HK-2 (cell line): ENCODE measurements at regions not wholly inside any gene's neighbourhood (a gene's known extent, or its start where the extent isn't known, plus 50 kb on each side); places are given as distances from the start of the nearest gene placed in this dataset.

Experiments
- DNase-seq: peaks from one replicate; pipeline ENCODE4 v3.0.0-alpha.2; 2018; ENCODE audit not compliant: unreplicated experiment

GRCh38 chr5:97726106-97726505 lies 543.1 kb upstream of the RIOK2 start:
- no peak for DNase-seq

DNA sequence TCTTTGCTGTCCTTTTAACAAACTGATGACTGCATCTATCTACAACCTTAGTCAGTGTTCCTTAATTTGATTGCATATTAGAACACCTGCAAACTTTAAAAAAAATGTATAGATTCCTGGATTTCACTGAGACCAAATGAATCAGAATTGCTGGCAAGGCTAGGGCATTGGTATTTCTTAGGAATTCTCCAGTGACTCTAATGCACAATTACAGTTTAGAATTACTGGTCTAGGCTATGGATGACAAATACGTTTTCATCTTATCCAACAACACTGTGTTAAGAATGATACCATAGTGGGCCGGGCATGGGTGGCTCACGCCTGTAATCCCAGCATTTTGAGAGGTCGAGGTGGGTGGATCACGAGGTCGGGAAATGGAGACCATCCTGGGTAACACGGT lies 545.9 kb upstream of the RIOK2 start:
- DNase-seq: no peak

DNA sequence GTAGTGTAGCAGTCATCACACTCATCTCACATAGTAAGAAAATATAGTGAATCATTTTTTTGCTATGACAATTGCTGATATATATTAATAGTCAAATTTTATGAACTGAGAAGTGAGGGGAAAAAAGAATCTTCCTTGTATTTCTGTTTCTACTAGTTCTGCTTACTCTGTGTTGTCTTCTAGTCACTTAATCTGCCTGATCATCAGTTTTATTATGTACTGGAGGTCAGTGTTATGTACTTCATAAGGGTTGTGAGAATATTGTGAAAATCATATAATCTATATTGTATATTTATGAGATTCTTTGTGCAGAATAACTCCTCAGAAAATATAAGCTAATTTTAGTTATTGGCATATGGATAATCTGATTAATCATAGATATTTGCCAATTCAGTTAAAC lies 546.9 kb upstream of the RIOK2 start:
- DNase-seq: no peak

- DNase-seq: no peak
Measured at GRCh38 chr5:97735209-97735608, 552.2 kb upstream of the RIOK2 start.

DNA sequence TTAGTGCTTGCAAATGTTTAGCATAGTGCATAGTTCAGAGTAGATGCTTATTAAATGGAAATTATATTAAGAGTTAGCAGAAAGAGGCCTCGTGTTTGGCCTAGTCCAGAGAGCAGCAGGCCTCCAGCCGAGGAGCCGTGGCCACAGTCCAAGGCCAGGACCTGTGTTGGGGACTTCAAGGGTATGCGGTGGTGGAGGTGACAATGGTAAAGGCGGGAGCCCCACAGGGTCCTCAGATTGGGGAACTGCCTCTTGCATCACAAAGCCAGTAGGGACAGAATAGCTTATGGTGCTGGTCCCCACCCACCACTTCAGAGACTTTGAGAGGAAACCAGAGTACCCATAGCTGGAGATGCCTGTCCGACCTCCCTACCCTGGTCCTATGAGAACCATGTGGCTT lies 554.6 kb upstream of the RIOK2 start:
- no peak for DNase-seq

GRCh38 chr5:97745817-97746216 lies 562.8 kb upstream of the RIOK2 start:
- no peak for DNase-seq

- no peak for DNase-seq
Measured at GRCh38 chr5:97750576-97750975, 567.5 kb upstream of the RIOK2 start.

DNA sequence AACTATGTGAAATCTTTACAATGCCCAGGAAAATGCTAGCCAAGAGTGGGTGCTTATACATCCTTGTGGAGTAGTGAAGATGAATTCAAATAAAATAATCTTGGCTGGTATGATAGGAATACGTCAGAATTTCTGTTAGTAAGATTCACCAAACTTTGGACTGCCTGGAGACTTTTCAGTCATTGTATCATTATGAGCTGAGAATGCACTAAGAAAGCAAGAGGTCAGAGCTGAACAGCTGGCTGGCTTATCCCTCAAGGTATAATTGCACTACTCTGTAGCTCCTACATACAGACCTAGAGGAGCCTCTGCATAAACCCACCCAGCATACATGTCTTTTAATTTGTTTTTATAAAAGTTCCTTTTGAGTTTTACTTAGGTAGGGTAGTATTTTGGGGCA lies 568.5 kb upstream of the RIOK2 start:
- no peak for DNase-seq

- no peak for DNase-seq
Measured at GRCh38 chr5:97752871-97753270, 569.8 kb upstream of the RIOK2 start.

GRCh38 chr5:97762483-97762882 lies 579.4 kb upstream of the RIOK2 start:
- DNase-seq: no peak

DNA sequence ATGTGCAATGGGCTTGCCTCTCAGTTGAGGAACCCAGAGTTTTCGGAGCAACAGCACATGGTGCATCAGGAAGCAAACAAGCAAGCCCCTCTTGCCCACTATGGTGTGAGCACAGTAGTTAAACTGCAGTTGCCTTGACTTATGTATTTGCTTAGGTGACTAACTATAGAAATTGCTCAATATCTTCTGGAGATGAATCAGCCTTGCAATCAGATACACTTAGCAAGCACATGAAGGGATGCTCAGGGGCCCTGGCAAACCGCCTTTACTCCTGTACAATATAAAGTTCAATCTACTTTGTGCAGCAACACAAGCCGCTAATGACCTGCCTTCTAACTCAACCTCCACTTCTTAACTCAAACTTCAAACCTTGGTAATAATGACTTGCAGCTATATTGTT lies 581.7 kb upstream of the RIOK2 start:
- DNase-seq: no peak

- no peak for DNase-seq
Measured at GRCh38 chr5:97778451-97778850, 595.4 kb upstream of the RIOK2 start.

GRCh38 chr5:97788369-97788768 lies 605.3 kb upstream of the RIOK2 start:
- no peak for DNase-seq

DNA sequence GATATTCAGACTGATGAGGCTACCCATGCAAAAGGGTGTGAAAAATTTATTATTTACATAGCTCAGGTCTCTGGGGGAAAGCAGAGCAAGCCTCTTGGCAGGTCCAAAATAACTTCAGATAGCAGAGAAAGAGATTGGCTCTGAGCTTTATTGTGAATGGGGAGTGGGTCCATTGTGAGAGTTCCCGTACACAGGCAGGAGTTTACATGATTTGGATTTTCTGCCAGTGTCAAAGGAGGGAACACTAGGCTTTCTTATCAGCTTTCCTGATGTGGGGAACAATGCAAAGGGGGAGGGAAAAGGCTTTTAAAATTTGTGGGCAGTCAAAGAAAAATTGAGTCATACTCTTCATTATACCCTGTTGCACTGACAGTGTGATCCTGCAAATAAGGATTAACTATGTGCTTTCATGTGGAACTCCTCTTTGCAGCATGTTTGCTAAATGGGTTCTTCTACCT lies 615.0 kb upstream of the RIOK2 start:
- DNase-seq: no peak

GRCh38 chr5:97801461-97801860 lies 618.4 kb upstream of the RIOK2 start:
- DNase-seq: no peak

DNA sequence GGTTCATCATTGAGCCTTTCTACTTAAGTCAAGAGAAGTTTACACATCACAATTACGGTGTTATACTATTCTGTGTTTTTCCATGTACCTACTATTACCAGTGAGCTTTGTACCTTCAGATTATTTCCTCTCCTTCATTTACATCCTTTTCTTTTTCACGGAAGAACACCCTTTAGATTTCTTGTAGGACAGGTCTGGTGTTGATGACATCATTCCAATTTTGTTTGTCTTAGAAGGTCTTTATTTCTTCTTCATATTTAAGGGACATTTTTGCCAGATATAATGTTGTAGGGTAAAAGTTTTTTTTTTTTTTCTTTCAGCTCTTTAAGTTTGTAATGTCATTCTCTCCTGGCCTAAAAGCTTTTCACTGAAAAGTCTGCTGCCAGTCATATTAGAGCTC lies 637.1 kb upstream of the RIOK2 start:
- DNase-seq: no peak

- DNase-seq: no peak
Measured at GRCh38 chr5:97832645-97833296, 649.7 kb upstream of the RIOK2 start.

DNA sequence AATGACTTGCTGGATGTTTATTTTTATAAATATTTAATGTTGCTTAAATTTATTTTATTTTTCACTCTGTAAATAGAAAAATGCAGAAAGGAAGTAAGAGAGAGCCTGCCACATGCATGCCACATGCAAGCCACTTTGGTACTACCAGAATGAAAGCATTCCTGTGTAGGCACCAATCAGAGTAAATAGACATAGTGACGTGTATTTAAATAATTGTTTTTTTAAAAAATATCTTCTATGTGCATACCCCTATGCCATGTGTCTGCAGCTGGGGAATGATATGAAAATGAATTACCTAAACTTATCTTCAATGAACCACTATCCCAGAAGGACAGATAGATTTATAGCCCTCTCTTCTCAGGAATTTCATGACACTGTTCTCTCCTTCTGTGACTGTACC lies 651.5 kb upstream of the RIOK2 start:
- DNase-seq: no peak

DNA sequence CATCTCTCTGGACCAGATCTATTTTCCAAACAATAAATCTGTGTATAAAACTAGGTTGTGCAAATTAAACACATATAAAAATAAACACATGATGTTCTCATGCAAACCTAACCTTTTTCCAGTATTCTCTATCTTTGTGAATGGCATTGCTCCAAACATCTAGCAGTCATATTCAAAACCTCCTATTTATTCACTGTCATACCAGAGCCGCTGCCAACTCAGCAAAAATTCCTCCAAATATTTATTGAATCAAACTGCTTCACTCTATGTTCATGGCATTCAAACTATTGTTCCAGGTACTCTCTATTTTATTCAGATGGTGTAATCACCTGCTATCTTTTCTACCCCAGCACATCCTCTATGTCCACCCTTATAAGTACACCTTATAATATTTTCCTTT lies 652.1 kb upstream of the RIOK2 start:
- DNase-seq: no peak

GRCh38 chr5:97836816-97837215 lies 653.8 kb upstream of the RIOK2 start:
- DNase-seq: no peak

- no peak for DNase-seq
Measured at GRCh38 chr5:97838214-97838613, 655.2 kb upstream of the RIOK2 start.

DNA sequence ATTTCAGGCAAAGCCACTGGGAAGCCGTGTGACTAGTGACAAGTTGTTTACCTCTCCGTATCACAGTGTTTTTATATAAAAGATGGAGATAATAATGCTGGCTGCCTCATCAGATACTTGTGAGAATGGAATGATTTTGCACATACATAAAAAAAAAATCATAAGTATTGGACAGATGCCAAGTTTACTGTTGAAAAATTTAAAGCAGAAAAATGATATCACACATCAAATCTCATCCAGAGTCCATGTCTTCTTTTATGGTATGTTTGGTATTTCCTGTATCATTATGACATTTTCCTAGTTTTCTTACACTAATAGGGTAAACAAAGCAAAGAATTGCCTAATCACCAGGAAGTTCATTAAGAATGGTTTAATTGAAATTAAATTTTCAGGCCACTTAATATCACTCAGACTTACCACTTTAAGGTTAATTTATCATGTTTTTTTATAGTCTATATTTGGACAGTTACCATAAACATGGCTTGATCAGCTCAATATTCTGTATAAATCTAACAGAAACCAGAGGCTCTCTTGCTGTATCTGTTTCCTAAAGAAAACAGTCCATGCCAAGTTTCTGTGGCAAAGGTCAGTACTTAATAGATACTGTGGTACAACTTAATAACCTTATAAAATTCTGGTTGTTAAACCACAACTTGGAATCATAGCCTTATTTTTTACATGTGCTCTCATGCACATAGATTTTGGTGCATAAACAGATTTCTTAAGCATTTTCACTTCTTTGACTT lies 656.5 kb upstream of the RIOK2 start:
- DNase-seq: no peak

- no peak for DNase-seq
Measured at GRCh38 chr5:97840643-97841042, 657.6 kb upstream of the RIOK2 start.

DNA sequence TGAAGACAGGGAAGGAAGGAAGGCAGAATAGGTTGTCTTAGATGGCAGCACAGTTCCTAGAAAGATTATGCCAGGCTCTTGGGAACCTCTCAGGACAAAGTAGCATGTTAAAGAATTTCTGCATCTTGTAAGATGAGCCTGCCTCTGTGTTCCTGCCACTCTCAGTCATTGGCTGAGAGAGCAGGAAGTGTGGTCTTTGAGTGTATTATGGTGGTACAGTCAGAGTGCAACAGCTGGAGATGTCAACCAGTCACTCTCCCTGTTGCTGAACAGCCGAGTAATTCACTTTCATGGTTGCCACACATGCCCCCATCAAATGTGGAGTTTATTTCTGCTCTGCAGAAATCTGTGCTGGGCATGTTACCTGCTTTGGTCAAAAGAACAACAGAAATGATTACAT lies 659.6 kb upstream of the RIOK2 start:
- no peak for DNase-seq
